ENCODE measurements at regions not wholly inside any gene's neighbourhood (a gene's known extent, or its start where the extent isn't known, plus 50 kb on each side); places are given as distances from the start of the nearest gene placed in this dataset.

GRCh38 chr2:223532712-223533111 is 69.4 kb downstream of the SCG2 start:
- no peak for TF ChIP-seq CTCF (IDR thresholded peaks at IDR 0.05)
- H3K4me3 Mint-ChIP-seq = no peak overlapping the region
- no peak overlapping the region for H3K27ac Mint-ChIP-seq
- no peaks in the 10 kb centered on the region for H3K4me1 Mint-ChIP-seq (ENCODE audit: low read depth)
- ATAC-seq (no peak), DNase-seq (no peak)
- ChIA-PET POLR2A (no interaction called here), CTCF (no interaction called here)
- no peaks in the 10 kb centered on the region for H3K36me3 Mint-ChIP-seq (ENCODE audit: low read depth)
- intact Hi-C loops (cut with micrococcal nuclease) = no loop called here
- H3K9me3 Mint-ChIP-seq = no peaks in the 10 kb centered on the region
- H3K27me3 Mint-ChIP-seq = peaks cover 1% of the 10 kb centered on the region

- TF ChIP-seq CTCF (IDR thresholded peaks at IDR 0.05) = no peak
- H3K27me3 Mint-ChIP-seq = peaks cover 4% of the 10 kb centered on the region
- H3K27ac Mint-ChIP-seq = no peak overlapping the region
- ATAC-seq (no peak), DNase-seq (no peak)
- ChIA-PET POLR2A (no interaction called here), CTCF (no interaction called here)
- no peak overlapping the region for H3K4me3 Mint-ChIP-seq
- H3K36me3 Mint-ChIP-seq (ENCODE audit: low read depth) = no peaks in the 10 kb centered on the region
- H3K4me1 Mint-ChIP-seq (ENCODE audit: low read depth) = no peaks in the 10 kb centered on the region
- no peaks in the 10 kb centered on the region for H3K9me3 Mint-ChIP-seq
- intact Hi-C loops (cut with micrococcal nuclease) = no loop called here
These were observed 65.6 kb downstream of the SCG2 start for GRCh38 chr2:223536546-223536945.

- TF ChIP-seq CTCF (IDR thresholded peaks at IDR 0.05) = no peak
- Mint-ChIP-seq H3K4me3 (no peak overlapping the region), H3K9me3 (no peaks in the 10 kb centered on the region), H3K4me1 (ENCODE audit: low read depth) (no peaks in the 10 kb centered on the region), H3K27ac (no peak overlapping the region), H3K27me3 (peaks cover 4% of the 10 kb centered on the region), H3K36me3 (ENCODE audit: low read depth) (no peaks in the 10 kb centered on the region)
- intact Hi-C loops (cut with micrococcal nuclease) = no loop called here
- ChIA-PET CTCF (no interaction called here), POLR2A (no interaction called here)
- ATAC-seq = no peak
- DNase-seq = no peak
These were observed 65.0 kb downstream of the SCG2 start for GRCh38 chr2:223537115-223537514.

- no peak for DNase-seq
- H3K4me1 Mint-ChIP-seq (ENCODE audit: low read depth) = no peaks in the 10 kb centered on the region
- peaks cover 4% of the 10 kb centered on the region for H3K27me3 Mint-ChIP-seq
- H3K9me3 Mint-ChIP-seq = no peaks in the 10 kb centered on the region
- no peak overlapping the region for H3K27ac Mint-ChIP-seq
- POLR2A ChIA-PET = no interaction called here
- CTCF ChIA-PET = no interaction called here
- no peaks in the 10 kb centered on the region for H3K36me3 Mint-ChIP-seq (ENCODE audit: low read depth)
- ATAC-seq = no peak
- intact Hi-C loops (cut with micrococcal nuclease) = no loop called here
- H3K4me3 Mint-ChIP-seq = no peak overlapping the region
- TF ChIP-seq CTCF (IDR thresholded peaks at IDR 0.05) = no peak
These were observed 64.2 kb downstream of the SCG2 start for GRCh38 chr2:223537651-223538601.

- peaks cover 4% of the 10 kb centered on the region for H3K27me3 Mint-ChIP-seq
- no peaks in the 10 kb centered on the region for H3K4me1 Mint-ChIP-seq (ENCODE audit: low read depth)
- intact Hi-C loops (cut with micrococcal nuclease) = no loop called here
- TF ChIP-seq CTCF (IDR thresholded peaks at IDR 0.05) = no peak
- ATAC-seq (no peak), DNase-seq (no peak)
- H3K36me3 Mint-ChIP-seq (ENCODE audit: low read depth) = no peaks in the 10 kb centered on the region
- no peaks in the 10 kb centered on the region for H3K9me3 Mint-ChIP-seq
- no peak overlapping the region for H3K27ac Mint-ChIP-seq
- no peak overlapping the region for H3K4me3 Mint-ChIP-seq
- POLR2A ChIA-PET = no interaction called here
- CTCF ChIA-PET = no interaction called here
These were observed 63.2 kb downstream of the SCG2 start for GRCh38 chr2:223538920-223539440.

Data from activated CD8-positive, alpha-beta T cell treated with anti-CD3 and anti-CD28 coated beads for 36 hours (primary cell).